DOHH2 (cell line): ENCODE measurements at regions not wholly inside any gene's neighbourhood (a gene's known extent, or its start where the extent isn't known, plus 50 kb on each side); places are given as distances from the start of the nearest gene placed in this dataset.

Experiments used
- CTCF ChIP-seq: fragments of 200-600 bp; sonication (generic); IDR thresholded peaks from one replicate; pipeline ENCODE4 v1.5.1; 2014; ENCODE audit warnings: antibody characterized with exemption, mild to moderate bottlenecking, low read depth, low read length; ENCODE audit not compliant: poor library complexity, severe bottlenecking
- EZH2phosphoT487 ChIP-seq: fragments of 200-600 bp; sonication (generic); IDR thresholded peaks from 2 replicates; pipeline ENCODE4 v1.6.1; 2017; ENCODE audit warnings: borderline replicate concordance, mild to moderate bottlenecking, antibody characterized with exemption, low read length, moderate library complexity, mixed read lengths

DNA sequence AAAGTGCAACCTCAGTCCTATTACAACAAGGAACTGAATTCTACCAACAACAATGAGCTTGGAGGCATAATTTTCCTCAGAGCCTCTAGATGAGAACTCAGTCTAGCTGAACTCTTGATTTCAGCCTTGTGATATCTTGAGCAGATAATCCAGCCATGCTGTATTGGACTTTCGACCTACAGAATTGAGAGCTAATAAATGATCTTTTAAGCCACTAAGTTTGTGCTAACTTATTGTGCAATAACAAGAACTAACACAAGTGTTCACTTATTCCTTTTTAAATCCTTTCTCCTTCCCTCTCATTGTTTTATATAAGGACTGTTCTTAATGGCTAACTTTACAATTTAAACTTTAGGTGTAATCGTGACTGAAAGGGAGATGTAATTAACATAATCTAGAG lies 140.7 kb downstream of the MAGEB17 start:
- TF ChIP-seq CTCF: no peak
- no peak for TF ChIP-seq EZH2phosphoT487
